GM10847 (cell line): ENCODE measurements at regions not wholly inside any gene's neighbourhood (a gene's known extent, or its start where the extent isn't known, plus 50 kb on each side); places are given as distances from the start of the nearest gene placed in this dataset.

Experiments used
- POLR2A ChIP-seq: IDR thresholded peaks from 2 replicates; pipeline ENCODE4 v1.6.1; 2011; ENCODE audit not compliant: insufficient read length; ENCODE audit errors: extremely low read depth

GRCh38 chr15:70375586-70375985, 277.9 kb upstream of the TLE3 start:
- no peak for TF ChIP-seq POLR2A

- TF ChIP-seq POLR2A: no peak
Observed at GRCh38 chr15:70375006-70375431, 277.3 kb upstream of the TLE3 start.

- TF ChIP-seq POLR2A: no peak
Observed at GRCh38 chr15:70374096-70374495, 276.4 kb upstream of the TLE3 start.

- TF ChIP-seq POLR2A: no peak
Observed at GRCh38 chr15:70362886-70363285, 265.2 kb upstream of the TLE3 start.

- TF ChIP-seq POLR2A: no peak
Observed at GRCh38 chr15:70362350-70362749, 264.6 kb upstream of the TLE3 start.

- no peak for TF ChIP-seq POLR2A
Observed at GRCh38 chr15:70361891-70362290, 264.2 kb upstream of the TLE3 start.

- TF ChIP-seq POLR2A: no peak
Observed at GRCh38 chr15:70361106-70361505, 263.4 kb upstream of the TLE3 start.

- no peak for TF ChIP-seq POLR2A
Observed at GRCh38 chr15:70358871-70359647, 261.3 kb upstream of the TLE3 start.

GRCh38 chr15:70358011-70358819, 260.5 kb upstream of the TLE3 start:
- no peak for TF ChIP-seq POLR2A

- no peak for TF ChIP-seq POLR2A
Observed at GRCh38 chr15:70357453-70357852, 259.7 kb upstream of the TLE3 start.

GRCh38 chr15:70356919-70357318, 259.2 kb upstream of the TLE3 start:
- TF ChIP-seq POLR2A: no peak

- TF ChIP-seq POLR2A: no peak
Observed at GRCh38 chr15:70356062-70356860, 258.5 kb upstream of the TLE3 start.

GRCh38 chr15:70355275-70355795, 257.6 kb upstream of the TLE3 start:
- TF ChIP-seq POLR2A: no peak

- no peak for TF ChIP-seq POLR2A
Observed at GRCh38 chr15:70354346-70354905, 256.7 kb upstream of the TLE3 start.
